GM21737 (cell line): ENCODE measurements at regions not wholly inside any gene's neighbourhood (a gene's known extent, or its start where the extent isn't known, plus 50 kb on each side); places are given as distances from the start of the nearest gene placed in this dataset.

ENCODE experiments used
- ATAC-seq: cut with Tn5 transposase; IDR thresholded peaks from one replicate; pipeline ENCODE4 v1.9.1; 2021; ENCODE audit warnings: mild to moderate bottlenecking, moderate library complexity; ENCODE audit not compliant: unreplicated experiment

- no peak for ATAC-seq
These were observed 146.2 kb upstream of the PWP1 start for GRCh38 chr12:107539196-107539939.

DNA sequence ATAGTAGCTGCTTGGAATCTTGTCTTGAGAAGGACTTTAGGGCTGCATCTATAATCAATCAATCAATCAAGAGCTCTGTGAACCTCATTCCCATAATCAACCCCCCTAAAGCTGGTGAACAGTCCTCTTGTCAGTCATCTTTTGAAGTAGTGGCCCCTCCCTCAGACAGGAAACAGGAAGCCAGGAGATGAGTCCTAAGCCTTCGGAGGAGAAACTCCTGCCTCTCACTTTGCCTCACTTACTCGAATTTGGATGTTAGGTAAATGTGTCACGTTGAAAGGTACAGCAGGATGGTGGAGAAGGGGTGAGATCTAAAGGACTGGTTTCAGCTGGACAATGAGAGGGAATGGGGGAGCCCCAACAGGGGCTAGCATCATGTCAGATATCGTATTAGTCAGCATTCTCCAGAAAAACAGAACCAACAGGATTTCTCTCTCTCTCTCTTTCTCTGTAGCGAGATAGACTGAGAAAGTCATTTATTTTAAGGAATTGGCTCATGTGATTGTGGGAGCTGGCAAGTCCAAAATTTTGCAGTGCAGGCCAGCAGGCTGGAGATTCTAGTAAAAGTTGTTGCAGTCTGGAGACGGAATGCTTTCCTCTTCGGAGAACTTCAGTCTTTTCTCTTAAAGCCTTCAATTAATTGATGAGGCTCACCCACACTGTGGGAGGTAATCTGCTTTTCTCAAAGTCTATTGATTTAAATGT lies 144.4 kb upstream of the PWP1 start:
- no peak for ATAC-seq

GRCh38 chr12:107543416-107543815 lies 142.2 kb upstream of the PWP1 start:
- ATAC-seq: no peak

DNA sequence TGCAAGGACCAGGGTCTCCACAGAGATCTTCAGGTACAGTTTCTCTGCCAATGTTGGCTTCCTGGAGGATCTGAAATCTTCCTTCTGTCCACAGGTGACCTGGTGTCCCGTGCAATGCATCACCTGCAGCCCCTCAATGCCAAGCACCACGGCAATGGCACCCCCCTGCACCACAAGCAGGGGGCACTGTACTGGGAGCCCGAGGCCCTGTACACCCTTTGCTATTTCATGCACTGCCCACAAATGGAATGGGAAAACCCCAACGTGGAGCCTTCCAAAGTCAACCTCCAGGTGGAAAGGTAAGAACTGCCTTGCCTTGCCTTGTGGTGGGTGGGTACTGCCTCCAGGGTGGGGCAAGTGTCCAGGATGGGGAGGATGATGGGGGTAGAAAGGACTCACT lies 141.8 kb upstream of the PWP1 start:
- no peak for ATAC-seq

GRCh38 chr12:107544937-107545336 lies 140.7 kb upstream of the PWP1 start:
- ATAC-seq: no peak

- no peak for ATAC-seq
These were observed 139.8 kb upstream of the PWP1 start for GRCh38 chr12:107545737-107546353.

DNA sequence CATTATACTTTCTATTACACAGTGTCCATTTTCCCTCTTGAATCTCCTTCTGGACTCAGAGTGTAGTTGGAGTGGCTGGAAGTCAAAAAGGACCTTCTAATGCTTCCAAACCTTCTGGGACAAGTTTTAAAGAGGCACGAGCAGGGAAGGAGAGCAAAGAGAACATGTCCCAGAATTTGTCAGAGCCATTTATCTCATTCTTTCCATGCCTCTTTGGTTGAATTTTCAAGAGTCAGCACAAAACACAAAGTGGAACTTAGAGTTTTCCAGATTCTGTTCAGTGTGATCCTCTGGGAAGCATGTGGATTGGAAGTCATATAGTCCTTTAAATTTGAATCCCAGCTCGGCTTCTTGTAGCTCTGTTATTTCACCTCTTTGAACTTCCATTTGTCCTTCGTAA lies 138.2 kb upstream of the PWP1 start:
- no peak for ATAC-seq

- ATAC-seq: no peak
These were observed 135.7 kb upstream of the PWP1 start for GRCh38 chr12:107549651-107550480.

GRCh38 chr12:107551434-107551833 lies 134.2 kb upstream of the PWP1 start:
- ATAC-seq: no peak

DNA sequence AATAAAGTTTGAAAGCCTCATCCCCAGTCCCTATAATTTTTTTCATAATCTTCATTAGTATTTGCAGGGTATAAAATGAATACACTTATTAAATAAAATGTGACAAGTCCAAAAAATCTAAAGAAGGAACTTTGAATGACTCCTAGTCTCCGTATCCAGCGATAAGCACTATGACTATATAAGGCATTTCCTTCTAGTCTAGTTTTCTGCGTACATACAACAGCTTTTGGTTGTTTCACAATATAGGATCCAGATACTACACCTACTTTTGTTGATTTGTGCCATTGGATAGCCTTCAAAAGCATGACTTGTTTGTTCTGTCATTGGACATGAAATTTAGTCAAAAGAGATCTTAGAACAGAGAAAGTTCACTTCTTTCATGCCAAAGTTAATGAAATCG lies 133.3 kb upstream of the PWP1 start:
- no peak for ATAC-seq

GRCh38 chr12:107553211-107553765 lies 132.3 kb upstream of the PWP1 start:
- no peak for ATAC-seq

DNA sequence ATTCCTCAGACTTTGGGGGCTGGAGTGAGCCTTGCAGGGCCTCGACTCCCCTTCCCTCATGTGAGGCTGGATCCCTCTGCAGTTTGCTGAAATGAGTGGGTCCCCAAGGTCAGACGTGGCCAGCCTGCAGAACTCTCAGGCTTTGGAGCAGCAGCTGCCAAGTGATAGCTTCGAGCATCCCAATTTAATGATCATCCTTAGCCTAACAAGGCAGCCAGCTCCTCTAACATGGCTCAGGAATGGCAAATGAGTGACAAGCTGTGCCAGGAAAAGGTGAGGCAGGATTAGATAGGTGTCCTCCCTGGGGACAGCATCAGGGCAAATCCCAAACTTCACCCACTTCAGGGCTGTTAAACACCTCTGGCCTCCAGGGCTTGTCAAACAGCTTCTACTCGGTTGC lies 130.7 kb upstream of the PWP1 start:
- no peak for ATAC-seq

- no peak for ATAC-seq
These were observed 128.6 kb upstream of the PWP1 start for GRCh38 chr12:107557026-107557425.

GRCh38 chr12:107557589-107558100 lies 128.0 kb upstream of the PWP1 start:
- ATAC-seq: no peak

DNA sequence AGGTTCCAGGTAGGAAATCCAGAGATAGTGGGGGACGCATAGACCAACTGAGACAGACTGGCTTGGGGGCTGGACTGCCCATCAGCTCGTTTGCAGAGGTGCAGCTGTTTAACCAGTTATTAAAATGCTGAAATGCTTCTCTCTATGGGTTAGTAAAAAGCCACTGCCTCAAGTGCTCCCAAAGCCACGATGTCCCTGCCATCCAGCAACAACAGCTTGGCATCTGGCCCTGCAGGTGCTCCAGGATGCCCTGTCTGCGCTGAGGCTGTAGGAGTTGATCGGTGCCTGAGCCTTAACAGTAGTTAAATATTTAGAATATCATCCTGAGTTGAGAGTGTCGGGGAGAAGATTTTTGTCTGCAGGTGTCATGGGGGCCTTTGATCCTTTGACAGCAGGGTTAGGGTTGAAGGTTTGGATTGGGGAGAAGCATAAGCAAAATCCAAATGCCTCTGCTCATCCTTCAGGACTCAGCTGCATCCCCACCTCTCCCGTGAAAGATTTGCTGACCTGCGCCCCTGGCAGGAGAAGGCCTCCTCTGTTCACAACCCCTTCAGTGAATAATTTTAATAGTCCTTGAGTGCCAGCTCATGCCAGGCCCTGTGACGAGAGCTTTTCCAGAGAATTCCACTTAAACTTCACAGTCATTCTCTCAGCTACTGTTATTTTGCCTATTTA lies 127.3 kb upstream of the PWP1 start:
- no peak for ATAC-seq

DNA sequence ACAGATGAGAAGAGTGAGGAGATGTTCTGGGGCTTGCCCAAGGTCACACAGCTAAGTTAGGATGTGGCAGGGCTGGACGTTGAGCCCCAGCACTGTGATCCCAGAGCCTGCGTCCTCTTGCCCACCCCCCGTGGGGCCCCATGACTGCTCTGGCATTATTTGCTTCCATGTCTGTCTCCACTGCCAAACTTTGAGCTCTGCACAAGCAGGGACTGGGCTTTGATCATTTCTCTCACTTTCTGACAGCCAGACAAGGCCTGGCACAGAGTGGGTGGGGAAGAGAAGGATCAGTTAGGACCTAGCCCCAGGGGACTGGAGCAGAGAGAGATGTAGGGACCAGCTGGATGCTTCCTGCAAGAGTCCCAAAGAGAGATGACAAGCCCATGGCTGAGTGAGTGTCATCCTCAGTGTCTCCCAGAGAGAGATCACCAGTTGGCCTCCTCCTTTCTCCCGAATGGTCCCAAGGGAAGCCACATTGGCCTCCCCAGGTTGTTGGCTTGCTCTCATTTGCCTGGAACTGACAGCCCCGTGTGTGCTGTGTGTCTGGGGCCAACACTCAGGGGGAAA lies 126.7 kb upstream of the PWP1 start:
- no peak for ATAC-seq

DNA sequence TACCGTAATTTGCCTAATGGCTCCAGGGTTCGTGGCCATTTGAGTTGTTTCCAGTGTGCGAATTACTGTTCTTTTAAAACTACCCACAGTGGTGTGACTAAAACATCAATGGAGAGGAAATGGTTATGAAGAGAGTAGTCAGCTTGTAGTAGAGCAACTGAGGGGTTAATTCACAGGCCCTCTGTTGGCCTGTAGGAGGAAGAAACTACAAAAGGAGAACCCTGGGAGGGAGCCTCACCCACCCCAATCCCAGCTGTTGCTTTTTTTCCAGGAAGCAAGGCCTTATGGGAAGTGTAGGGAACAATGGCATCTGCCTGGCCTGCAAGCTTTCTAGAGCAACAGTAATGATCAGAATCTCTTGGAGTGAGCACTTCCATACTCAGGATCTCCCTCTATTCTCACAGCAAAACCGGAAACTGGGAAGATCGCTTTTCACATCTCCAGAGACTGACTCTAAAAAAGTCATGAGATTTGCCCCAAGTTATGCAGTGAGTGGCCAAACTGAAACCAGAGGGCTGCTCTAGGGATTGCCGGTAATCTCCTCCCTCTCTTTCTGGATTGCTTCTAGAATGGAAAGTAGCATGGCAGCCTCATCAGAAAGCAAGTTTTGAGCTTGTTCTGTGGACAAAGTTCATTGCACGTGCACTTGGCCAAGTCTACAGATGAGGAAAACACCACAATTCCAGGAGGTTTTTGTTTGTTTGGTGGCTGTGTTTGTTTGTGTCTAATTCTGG lies 125.3 kb upstream of the PWP1 start:
- no peak for ATAC-seq

GRCh38 chr12:107560899-107561285 lies 124.7 kb upstream of the PWP1 start:
- no peak for ATAC-seq

DNA sequence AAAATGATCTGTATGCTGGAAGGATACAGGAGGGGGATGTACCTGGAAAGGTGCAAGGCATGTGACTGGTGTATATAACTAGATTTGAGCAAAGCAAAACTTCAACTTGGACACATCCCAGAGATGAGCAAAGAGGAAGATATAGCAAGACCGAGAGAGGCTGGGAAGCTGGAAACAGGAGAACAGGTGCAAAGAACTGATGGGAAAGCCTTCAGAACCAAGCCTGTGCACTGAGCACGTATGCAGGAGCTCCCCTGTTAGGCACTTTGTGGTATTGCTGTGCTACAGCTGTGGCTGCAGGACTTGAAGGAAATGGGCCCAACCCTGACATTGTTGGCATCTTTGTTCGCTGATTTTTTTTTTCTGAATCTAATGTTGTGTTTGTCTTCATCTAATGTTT lies 120.7 kb upstream of the PWP1 start:
- no peak for ATAC-seq
